Mammary epithelial cell (primary cell): ENCODE measurements at regions not wholly inside any gene's neighbourhood (a gene's known extent, or its start where the extent isn't known, plus 50 kb on each side); places are given as distances from the start of the nearest gene placed in this dataset.

Experiments
- EZH2 ChIP-seq: IDR thresholded peaks from 2 replicates; pipeline ENCODE4 v1.6.1; 2012; ENCODE audit warnings: low read length, inconsistent platforms, borderline replicate concordance
- TF ChIP-seq, protein P1 (sequence below), 2 donors: IDR thresholded peaks in 1 of 2; conservative IDR thresholded peaks in 1 of 2; 2 replicates each; pipeline ENCODE4 v1.5.1; 2011 to 2012; ENCODE audit warnings: inconsistent platforms in 2 of 2, low read length in 2 of 2, mild to moderate bottlenecking in 2 of 2, control low read depth in 1 of 2, low read depth in 1 of 2; ENCODE audit not compliant: insufficient read depth in 1 of 2; ENCODE audit errors: extremely low read depth in 1 of 2

DNA sequence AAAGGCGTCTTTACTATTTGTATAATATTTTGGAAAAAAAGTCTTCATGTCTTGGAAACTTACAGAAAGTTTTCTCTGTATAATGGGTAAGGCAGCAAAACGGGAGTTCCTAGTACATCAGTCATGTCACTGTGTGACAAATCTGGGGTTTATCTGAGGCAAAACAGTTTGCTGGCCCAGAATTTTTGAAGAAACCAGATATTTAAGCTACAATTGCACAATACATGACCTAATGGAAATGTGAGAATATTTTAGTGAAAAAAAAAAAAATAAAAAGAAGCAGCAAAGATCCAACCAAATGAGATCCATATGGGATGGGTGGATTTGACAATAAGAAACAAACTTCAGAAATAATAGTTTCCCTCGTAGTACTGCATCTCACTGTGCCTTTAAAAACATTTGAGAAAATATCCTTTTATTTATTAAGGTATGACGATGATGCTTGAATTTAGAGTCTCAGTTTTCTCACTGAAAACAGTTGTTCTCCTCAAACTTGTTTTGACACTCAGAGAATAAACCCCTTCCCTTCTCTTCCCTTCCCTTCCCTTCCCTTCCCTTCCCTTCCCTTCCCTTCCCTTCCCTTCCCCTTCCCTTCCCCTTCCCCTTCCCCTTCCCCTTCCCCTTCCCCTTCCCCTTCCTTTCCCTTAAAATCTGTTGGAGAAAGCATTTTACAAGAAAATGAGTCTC is 180.5 kb upstream of the TUT7 start:
- TF ChIP-seq, protein P1, sequence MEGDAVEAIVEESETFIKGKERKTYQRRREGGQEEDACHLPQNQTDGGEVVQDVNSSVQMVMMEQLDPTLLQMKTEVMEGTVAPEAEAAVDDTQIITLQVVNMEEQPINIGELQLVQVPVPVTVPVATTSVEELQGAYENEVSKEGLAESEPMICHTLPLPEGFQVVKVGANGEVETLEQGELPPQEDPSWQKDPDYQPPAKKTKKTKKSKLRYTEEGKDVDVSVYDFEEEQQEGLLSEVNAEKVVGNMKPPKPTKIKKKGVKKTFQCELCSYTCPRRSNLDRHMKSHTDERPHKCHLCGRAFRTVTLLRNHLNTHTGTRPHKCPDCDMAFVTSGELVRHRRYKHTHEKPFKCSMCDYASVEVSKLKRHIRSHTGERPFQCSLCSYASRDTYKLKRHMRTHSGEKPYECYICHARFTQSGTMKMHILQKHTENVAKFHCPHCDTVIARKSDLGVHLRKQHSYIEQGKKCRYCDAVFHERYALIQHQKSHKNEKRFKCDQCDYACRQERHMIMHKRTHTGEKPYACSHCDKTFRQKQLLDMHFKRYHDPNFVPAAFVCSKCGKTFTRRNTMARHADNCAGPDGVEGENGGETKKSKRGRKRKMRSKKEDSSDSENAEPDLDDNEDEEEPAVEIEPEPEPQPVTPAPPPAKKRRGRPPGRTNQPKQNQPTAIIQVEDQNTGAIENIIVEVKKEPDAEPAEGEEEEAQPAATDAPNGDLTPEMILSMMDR (conservative IDR thresholded peaks at IDR 0.05 in 1 of 2, IDR thresholded peaks at IDR 0.05 in 1 of 2; ENCODE audit: extremely low read depth in 1 of 2, insufficient read depth in 1 of 2, low read depth in 1 of 2, low read length in 2 of 2): no peak
- TF ChIP-seq EZH2: no peak
